Glutamatergic neuron (in vitro differentiated cells): ENCODE measurements at regions not wholly inside any gene's neighbourhood (a gene's known extent, or its start where the extent isn't known, plus 50 kb on each side); places are given as distances from the start of the nearest gene placed in this dataset.

Source experiments
- DNase-seq: peaks from one replicate; pipeline ENCODE4 v3.0.0; 2022
- H3K27ac Mint-ChIP-seq: one replicate; pipeline ENCODE4 v1.8.0; 2020; ENCODE audit warnings: mild to moderate bottlenecking, mixed read lengths, inconsistent platforms; ENCODE audit not compliant: unreplicated experiment
- H3K27me3 Mint-ChIP-seq: one replicate; pipeline ENCODE4 v1.8.0; 2020; ENCODE audit warnings: mild to moderate bottlenecking, moderate library complexity, mixed read lengths, inconsistent platforms; ENCODE audit not compliant: unreplicated experiment
- H3K36me3 Mint-ChIP-seq: one replicate; pipeline ENCODE4 v1.8.0; 2020; ENCODE audit warnings: mild to moderate bottlenecking, mixed read lengths, inconsistent platforms; ENCODE audit not compliant: unreplicated experiment
- H3K4me1 Mint-ChIP-seq: one replicate; pipeline ENCODE4 v1.8.0; 2020; ENCODE audit warnings: mild to moderate bottlenecking, low read depth, mixed read lengths, inconsistent platforms; ENCODE audit not compliant: unreplicated experiment
- H3K4me3 Mint-ChIP-seq: one replicate; pipeline ENCODE4 v1.8.0; 2020; ENCODE audit warnings: mild to moderate bottlenecking, mixed read lengths, inconsistent platforms; ENCODE audit not compliant: unreplicated experiment
- H3K9me3 Mint-ChIP-seq: one replicate; pipeline ENCODE4 v1.8.0; 2020; ENCODE audit warnings: mild to moderate bottlenecking, moderate library complexity, mixed read lengths, inconsistent platforms; ENCODE audit not compliant: unreplicated experiment
- TF ChIP-seq, protein P1 (sequence below): fragments of 200-600 bp; sonication (generic); IDR thresholded peaks from one replicate; pipeline ENCODE4 v1.5.0; 2021; ENCODE audit not compliant: partially characterized antibody, unreplicated experiment

DNA sequence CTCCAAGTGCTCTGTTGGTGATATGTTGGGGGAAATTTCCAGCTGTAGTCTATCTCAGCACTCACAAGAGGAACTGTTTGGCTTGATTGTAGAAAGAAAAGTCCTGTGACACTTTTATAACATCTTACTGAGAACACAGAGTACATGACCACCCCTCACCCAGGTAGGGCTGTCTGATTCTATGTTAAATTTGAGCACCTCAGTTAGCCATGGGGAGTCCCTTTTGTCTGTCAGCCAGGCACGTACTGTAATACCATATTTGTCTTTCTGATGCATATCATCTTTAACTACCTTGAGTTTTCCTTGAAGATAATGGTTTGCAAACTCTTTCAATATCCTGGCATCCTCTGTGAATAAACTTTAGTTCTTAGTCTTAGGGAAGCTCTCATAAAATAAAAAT, 164.5 kb downstream of the IZUMO3 start:
- no peaks in the 10 kb centered on the region for H3K27me3 Mint-ChIP-seq
- no peaks in the 10 kb centered on the region for H3K36me3 Mint-ChIP-seq
- no peak for DNase-seq
- no peak overlapping the region for H3K27ac Mint-ChIP-seq
- H3K9me3 Mint-ChIP-seq, result no peaks in the 10 kb centered on the region
- H3K4me1 Mint-ChIP-seq, result peaks cover 4% of the 10 kb centered on the region
- TF ChIP-seq, protein P1, sequence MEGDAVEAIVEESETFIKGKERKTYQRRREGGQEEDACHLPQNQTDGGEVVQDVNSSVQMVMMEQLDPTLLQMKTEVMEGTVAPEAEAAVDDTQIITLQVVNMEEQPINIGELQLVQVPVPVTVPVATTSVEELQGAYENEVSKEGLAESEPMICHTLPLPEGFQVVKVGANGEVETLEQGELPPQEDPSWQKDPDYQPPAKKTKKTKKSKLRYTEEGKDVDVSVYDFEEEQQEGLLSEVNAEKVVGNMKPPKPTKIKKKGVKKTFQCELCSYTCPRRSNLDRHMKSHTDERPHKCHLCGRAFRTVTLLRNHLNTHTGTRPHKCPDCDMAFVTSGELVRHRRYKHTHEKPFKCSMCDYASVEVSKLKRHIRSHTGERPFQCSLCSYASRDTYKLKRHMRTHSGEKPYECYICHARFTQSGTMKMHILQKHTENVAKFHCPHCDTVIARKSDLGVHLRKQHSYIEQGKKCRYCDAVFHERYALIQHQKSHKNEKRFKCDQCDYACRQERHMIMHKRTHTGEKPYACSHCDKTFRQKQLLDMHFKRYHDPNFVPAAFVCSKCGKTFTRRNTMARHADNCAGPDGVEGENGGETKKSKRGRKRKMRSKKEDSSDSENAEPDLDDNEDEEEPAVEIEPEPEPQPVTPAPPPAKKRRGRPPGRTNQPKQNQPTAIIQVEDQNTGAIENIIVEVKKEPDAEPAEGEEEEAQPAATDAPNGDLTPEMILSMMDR, result no peak
- no peak overlapping the region for H3K4me3 Mint-ChIP-seq

DNA sequence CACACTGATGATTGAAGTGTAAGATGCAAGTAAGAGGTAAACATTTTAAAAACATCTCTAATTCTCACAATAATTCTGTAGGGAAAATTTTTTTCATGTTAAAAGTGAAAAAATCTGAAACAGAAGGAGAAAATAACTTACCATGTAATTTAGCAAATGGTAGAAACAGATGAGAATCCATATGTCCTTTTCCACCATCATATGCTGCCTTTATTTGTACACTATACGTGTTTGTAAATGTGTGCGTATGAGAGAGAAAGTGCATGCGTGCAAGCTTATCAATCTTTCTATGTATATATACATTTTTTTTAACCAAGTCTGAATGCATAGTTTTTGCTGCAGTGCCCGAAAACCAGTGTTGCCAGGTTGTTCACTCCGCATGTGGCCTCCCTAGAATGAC, 186.7 kb downstream of the IZUMO3 start:
- Mint-ChIP-seq H3K4me3 (no peak overlapping the region), H3K27me3 (no peaks in the 10 kb centered on the region), H3K27ac (no peak overlapping the region), H3K36me3 (peaks cover 4% of the 10 kb centered on the region), H3K9me3 (peaks cover 5% of the 10 kb centered on the region), H3K4me1 (no peaks in the 10 kb centered on the region)
- no peak for DNase-seq
- TF ChIP-seq, protein P1, result no peak

DNA sequence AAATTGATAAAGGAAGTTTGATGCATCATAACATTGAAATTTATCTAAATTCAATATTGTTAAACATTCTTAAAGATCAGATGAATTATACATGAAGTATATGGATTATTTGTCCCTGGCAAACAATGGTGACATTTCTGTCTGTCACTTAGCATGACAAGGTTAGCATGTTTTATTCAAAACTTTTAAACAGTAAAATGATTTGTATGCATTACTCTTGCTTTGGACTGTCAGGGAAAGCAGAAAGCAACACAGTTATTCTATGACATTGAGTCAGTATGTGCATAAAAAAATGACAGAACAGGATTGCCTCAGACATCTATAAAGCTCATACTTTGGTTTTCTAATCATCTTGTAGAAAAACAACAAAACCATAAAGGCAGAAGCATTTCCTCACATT, 193.7 kb downstream of the IZUMO3 start:
- Mint-ChIP-seq H3K27ac (no peak overlapping the region), H3K9me3 (peaks cover 2% of the 10 kb centered on the region), H3K36me3 (no peaks in the 10 kb centered on the region), H3K27me3 (no peaks in the 10 kb centered on the region), H3K4me3 (no peak overlapping the region), H3K4me1 (no peaks in the 10 kb centered on the region)
- DNase-seq, result no peak
- TF ChIP-seq, protein P1, result no peak

DNA sequence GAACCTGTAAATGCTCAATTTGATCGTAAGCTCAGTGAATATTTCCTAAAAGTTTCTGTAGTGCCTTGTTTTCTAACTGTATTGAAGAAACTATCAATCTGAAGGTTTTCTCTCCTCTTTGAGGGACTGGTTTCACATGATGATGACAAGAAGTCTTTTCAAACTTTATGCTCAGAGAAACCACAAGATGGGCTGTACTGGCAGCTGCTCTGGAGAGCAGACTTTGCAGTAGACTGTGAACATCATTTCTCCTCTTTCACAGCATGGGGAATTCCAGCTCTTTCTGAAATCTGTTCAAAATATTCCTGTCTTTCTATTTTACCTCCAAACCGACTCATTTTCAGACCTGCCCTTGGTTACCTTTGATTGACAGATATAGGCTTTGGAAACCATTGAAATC, 194.4 kb downstream of the IZUMO3 start:
- Mint-ChIP-seq H3K36me3 (no peaks in the 10 kb centered on the region), H3K4me3 (no peak overlapping the region), H3K27me3 (no peaks in the 10 kb centered on the region), H3K27ac (no peak overlapping the region), H3K4me1 (no peaks in the 10 kb centered on the region), H3K9me3 (peaks cover 2% of the 10 kb centered on the region)
- TF ChIP-seq, protein P1, result no peak
- DNase-seq, result no peak

DNA sequence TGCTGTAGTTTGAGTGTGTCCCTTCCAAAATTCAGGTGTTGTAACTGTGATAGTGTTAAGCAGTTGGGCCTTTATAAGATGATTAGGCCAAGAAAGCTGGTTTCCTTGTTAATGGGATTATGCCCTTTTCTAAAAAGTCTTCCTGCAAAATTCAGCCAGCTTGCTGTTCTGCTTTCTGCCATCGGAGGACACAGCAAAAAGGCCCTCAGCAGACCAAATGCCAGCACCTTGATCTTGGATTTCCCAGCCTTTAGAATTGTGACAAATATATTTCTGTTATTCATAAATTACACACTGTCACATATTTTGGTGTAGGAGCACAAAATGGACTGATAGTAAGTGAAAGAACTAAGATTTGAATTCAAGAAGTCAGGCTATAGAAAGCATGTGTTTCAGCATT, 203.2 kb downstream of the IZUMO3 start:
- Mint-ChIP-seq H3K4me1 (no peaks in the 10 kb centered on the region), H3K27me3 (no peaks in the 10 kb centered on the region), H3K4me3 (no peak overlapping the region), H3K27ac (no peak overlapping the region), H3K36me3 (no peaks in the 10 kb centered on the region), H3K9me3 (no peaks in the 10 kb centered on the region)
- no peak for DNase-seq
- TF ChIP-seq, protein P1, result no peak
